T-helper 2 cell treated with Interferon-gamma antibody and Interleukin-4, amounts not matched to agents 100 ng/mL and 5 ng/mL, for 36 hours (primary cell): ENCODE measurements at regions not wholly inside any gene's neighbourhood (a gene's known extent, or its start where the extent isn't known, plus 50 kb on each side); places are given as distances from the start of the nearest gene placed in this dataset.

ENCODE experiments used
- intact Hi-C: fragments of 100-400 bp; cut with micrococcal nuclease; formaldehyde crosslinking; loops from one replicate; pipeline ENCODE4 v1.15.1; 2023

GRCh38 chr10:57880446-57881227, 387.1 kb downstream of the IPMK start:
- intact Hi-C loops: no loop called here

GRCh38 chr10:57874810-57875209, 392.9 kb downstream of the IPMK start:
- intact Hi-C loops: no loop called here

DNA sequence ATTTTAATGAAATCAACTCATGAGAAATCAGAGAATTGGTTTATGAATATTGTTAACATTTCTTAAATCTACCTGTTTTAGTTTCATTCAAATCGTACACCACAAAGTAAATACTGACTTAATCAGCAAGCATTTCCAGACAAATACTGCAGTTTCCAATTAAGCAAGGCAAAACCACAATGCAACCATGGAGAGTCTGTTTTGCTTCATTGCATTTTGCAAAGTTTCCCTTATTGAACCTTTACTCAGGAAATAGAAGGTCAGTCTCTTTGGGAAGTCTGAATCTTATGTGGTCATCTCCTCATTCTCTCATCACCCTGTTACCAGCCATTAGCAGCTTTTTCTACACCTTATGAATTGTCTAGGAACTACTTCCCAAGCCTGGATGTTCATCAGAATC, 400.5 kb downstream of the IPMK start:
- intact Hi-C loops: no loop called here

DNA sequence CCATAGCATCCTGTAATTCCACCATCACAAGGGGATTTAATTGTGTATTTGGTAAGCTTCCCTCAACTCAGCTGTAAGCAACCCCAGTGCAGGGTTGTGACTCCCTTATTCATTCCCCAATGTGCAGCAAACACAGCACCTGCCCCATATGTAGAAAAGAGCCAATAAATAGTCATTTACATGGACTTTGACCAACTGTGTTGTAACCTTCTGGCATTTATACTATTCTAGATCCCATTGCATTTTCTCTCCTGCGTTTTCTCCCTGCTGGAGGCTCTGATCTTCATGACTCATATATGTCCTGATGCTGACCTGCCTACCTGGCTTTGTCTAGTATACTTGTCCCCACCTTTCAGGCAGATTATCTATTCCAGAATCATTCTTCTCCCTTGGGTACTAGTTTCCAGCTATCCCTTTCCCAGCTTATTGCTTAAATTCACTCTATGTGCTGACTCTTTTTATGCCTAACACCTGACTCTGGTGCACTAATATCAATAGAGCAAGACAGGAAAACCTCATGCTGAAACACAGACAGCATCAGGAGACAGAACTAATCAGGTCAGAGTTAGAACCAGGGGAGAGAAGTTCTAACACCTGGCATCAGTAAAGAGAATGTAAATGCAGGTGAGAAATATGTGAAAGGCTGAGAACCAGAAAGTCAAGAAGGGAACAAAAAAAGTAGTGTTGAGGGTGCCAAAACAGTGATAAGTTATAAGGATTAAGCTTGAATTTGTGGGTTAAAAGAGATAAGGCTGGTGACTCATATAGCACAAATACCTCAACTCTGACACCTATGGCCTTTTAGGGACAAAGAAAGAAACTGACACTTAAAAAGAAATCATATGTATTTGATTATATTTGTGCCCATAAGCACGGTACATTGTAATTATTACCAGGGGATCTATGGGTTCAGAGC, 402.7 kb downstream of the IPMK start:
- intact Hi-C loops: no loop called here

DNA sequence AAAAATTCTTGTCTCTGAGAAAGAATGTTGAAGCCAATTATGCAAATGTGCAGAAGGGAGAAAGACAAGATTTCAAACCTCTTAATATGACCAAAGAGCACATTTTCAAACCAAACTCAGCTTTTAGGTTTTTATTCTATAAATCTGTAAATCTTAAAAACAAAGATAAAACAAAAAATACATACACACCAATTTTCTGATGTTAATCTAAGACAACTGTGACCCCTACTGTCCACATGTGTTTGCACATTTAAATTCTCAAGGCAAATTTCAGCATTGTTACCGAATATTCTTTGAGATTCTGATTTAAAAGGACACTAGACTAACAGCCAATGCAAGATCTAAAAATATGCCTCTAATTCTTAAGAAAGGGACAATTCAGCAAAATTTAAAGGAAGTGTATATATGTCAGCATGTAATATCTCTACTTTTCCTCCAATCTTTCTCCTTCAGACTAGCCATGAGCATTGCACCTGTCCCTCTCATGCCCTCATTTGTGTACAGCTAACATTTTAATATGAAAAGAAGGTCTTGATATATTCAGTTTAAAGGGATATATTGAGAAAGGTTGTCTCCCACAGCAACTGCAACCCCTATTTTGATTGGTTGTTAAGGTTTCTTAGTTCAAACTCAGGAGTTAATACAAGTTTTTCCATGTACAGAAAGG, 417.9 kb downstream of the IPMK start:
- intact Hi-C loops: no loop called here

DNA sequence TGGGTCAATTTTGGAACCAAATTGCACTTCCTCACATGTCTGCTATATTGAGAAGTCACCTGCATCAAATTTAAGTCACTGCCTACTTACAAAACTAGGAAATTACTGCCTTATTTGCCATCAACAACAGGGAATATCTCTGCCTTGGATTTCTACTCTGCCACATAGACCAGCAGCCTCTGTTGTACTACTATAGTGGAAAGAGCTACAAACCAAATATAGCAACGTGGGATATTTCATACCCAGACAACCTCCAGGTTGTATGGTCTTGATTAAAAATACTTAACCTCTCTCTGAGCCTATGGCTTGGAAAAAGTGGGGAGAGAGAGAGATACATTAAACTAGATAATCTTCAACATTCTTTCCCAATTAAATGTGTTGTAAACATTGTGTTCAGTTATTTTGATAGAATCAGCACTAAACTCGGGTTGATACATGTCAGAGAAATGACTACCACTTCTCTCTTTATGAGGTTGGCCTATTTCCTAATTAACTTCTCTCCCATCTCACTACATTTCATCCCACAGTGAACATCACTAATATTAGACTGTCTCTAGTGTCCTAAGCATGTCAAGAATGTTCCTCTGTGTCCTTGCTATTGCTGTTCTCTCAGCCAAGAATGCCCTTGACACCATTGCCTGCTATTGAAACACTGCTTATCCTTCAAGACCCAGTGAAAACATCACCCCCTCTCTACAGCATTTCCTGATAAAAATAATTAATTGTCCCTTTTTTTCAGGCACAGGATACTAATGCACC, 421.2 kb downstream of the IPMK start:
- intact Hi-C loops: no loop called here

DNA sequence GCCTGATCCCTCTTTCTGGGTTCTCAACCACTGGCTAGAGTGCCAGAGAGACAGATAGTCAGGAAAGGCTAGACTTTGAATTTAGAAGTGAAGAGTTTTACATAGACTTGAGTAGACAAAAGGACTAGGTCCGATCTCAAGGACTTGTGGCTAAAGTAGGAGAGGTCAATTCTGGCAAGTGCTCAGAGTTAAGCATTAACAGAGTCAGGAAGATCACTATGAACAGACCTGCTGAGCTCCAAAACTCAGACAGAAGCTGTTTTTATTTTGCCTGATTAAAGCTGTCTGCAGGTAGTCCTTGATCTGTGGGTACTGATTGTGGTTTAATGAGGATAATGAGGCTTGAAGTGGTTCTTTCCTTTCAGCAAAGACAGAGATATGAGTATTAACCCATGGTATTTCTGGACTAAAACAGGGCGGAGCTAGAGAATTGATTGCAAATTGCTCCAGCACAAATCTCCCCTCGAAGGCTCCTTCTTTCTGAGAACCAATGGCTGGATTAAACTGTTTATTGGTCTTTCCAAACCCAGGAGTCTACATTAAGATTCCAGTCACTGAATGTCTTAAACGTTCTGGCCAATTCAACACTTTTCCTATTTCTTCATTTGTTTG, 423.2 kb downstream of the IPMK start:
- intact Hi-C loops: no loop called here

DNA sequence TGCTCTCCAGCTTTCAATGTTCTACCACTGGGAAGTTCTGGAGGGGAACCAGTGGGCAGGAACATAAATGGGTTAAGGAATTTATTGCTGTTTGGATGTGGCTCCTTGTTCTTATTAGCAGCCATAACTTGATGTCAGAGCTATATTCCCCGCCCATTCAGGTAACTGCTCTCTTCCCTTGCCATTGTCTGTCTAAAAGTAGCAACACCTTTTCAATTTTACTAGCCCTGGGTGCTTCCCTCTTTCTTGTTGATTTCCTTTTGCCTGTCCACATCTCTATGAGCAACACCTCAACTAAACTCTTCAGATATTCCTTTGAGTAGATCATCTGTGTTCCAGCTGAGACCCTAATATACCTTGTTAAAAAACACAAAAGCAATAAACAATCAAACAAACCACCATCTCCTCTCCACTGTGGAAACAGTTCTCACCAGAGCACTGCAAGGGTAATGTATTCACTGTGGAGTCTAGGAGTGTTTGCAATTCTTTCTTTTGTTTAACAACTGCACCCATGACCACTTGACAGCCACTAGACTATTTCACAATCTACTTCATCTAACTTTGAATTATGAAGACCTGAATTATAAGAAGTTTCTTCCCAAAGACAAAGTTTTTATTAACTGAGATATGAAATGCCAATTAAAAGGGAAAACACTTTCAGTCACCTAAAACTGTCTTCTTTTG, 436.7 kb downstream of the IPMK start:
- intact Hi-C loops: no loop called here

- intact Hi-C loops: no loop called here
These were observed 442.7 kb downstream of the IPMK start for GRCh38 chr10:57825015-57825414.

DNA sequence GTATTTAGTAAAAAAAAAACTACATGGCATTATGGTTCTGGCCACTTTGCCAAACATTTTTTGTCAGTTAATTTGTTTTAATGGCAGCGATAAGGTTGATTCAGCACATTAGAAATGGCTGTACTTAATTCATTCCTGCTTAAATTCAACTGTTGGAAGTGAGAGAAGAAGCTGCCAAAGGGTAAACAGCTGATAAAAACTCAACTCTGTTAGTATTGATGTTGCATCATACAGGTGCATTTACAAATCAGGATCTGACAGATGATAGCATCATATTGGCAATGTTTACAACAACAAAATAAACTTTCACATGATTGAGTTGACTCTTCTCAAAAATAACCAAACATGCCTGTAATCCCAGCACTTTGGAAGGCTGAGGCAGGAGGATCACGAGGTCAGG, 444.3 kb downstream of the IPMK start:
- intact Hi-C loops: no loop called here

- intact Hi-C loops: no loop called here
These were observed 444.7 kb downstream of the IPMK start for GRCh38 chr10:57822965-57823364.

GRCh38 chr10:57818522-57818921, 449.2 kb downstream of the IPMK start:
- intact Hi-C loops: no loop called here

DNA sequence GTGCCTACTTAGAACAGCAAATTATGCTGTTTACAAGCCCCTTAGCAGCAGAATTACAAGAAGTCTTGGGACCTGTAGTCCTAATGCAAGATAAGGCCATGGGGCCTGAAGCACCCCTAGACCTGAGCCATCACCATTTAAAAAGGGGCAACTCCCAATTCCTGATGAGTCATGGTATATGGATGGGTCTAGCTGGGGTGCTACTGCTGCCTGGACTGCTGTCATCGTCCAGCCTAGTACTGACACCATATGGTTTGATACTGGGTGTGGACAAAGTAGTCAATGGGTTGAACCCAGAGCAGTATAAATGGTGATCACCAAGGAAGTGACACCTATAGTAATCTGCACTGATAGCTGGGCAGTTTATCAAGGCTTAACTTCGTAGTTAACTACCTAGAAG, 450.0 kb downstream of the IPMK start:
- intact Hi-C loops: no loop called here

DNA sequence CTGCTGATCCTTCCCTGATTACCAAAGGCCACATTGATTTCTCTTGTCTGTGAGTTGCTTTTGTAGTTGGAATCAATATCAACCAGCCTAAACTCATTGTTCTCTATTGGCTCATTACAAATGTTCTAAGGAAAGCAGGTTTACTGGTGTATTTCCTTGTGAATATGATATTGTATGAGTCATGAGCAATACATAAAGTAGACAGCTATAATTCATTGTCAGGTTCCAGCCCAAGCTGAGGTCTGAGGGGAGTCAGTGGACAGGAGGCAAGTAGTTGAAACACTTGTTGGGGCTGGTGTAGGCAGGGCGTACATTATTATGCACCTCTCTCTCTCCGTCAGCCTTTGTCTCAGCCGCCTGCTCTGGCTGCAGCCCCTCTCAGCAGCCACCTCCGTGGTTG, 451.7 kb downstream of the IPMK start:
- intact Hi-C loops: no loop called here

DNA sequence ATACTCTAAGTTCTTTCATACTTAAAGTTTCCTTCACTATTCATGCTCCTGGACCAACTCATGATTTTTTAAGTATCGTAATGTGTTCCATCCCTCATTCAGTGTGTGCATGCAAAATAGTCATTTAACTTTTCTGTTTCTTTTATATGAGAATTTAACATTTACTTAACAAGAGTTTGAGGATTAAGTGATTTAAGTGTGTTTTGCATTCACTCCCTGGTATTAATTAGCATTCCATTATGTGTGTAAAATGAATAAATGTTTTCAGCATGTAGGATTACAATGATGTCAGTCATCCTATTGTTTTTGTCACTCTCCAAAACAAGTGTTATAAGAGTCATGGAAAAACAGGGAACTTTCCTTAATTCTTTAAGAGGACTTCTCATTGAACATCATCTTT, 457.7 kb downstream of the IPMK start:
- intact Hi-C loops: no loop called here

- intact Hi-C loops: no loop called here
These were observed 459.8 kb downstream of the IPMK start for GRCh38 chr10:57807906-57808305.

GRCh38 chr10:57806675-57807074, 461.0 kb downstream of the IPMK start:
- intact Hi-C loops: no loop called here

DNA sequence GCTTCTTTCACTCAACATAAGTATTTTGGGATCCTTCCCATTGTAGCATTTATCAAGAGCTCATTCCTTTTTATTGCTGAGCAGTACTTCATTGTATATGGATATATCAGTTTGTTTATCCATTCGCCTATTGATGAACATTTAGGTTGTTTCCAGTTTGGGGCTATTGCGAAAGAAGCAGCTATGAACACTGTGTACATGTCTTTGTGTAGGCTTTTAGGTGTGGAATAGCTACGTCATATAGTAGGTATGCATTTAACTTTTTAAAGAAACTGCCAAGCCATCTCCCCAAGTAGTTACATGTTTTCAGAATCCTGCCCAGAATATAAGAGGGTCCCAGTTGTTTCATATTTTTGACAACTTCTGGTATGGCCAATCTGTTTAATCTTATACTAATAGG, 468.1 kb downstream of the IPMK start:
- intact Hi-C loops: no loop called here

DNA sequence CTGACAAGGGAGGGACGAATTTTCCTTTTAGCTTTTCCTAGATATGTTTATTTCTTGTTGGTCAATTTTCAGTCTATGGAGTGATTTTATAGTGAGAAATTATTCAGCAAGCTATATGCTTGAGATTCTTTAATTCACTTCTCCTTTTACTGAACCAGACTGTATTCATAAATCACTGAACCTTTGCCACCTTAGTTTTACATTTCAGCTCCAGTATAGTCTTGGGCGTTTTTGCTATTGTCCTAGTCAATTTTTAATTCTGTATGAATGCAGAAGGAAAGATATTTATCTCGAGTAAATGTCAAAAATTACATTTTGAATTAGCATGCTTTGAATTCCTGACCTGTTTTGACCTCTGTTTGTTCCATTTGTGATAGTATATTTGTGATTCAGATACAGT, 468.9 kb downstream of the IPMK start:
- intact Hi-C loops: no loop called here

DNA sequence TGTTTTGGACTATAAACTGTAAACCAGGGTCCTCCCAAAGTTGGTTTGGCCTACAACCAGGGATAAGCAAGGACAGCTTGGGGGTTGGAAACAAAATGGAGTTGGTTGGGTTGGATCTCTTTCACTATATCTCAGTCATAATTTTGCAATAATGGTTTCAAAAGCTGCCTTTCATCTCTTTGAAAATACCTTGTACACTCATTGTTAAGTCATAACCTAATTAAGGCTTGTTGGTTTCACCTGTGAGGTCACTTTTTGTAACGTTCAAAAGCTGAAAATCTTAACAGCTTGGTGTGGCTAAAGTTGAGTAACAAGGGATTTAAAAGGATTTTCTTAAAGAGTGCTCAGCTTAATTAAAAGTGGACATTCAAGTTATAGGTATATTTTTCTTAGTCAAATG, 476.1 kb downstream of the IPMK start:
- intact Hi-C loops: no loop called here
